AG10803 (cell line): ENCODE measurements at regions not wholly inside any gene's neighbourhood (a gene's known extent, or its start where the extent isn't known, plus 50 kb on each side); places are given as distances from the start of the nearest gene placed in this dataset.
"Not testable (repeated sequence)": the region's sequence is repeated elsewhere in the genome, so short reads cannot be mapped to it uniquely, and the experiment has no call there.

Experiments used
- DNase-seq: peaks from one replicate; pipeline ENCODE4 v3.0.0; 2010; ENCODE audit warnings: low read depth
- H3K4me3 ChIP-seq: 2 replicates; pipeline ENCODE4 v1.5.1; 2011; ENCODE audit warnings: mild to moderate bottlenecking, low read length, control low read depth
- TF ChIP-seq, protein P1 (sequence below): conservative IDR thresholded peaks from 2 replicates; pipeline ENCODE4 v1.5.1; 2011; ENCODE audit warnings: mild to moderate bottlenecking, low read length, control low read depth, inconsistent platforms

DNA sequence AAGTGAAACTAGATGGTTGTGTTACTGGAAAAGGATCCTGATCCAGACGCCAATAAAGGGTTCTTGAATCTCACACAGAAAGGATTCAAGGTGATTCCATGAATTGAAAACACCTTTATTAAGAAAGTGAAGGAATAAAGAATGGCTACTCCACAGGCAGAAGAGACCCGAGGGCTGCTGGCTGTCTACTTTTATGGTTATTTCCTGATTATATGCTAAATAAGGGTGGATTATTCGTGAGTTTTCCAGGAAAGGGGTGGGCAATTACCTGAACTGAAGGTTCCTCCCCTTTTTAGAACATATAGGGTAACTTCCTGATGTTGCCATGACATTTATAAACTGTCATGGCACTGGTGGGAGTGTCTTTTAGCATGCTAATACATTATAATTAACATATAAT lies 50.9 kb upstream of the WARS2 start:
- H3K4me3 ChIP-seq: no peak overlapping the region
- no peak for DNase-seq
- TF ChIP-seq, protein P1, sequence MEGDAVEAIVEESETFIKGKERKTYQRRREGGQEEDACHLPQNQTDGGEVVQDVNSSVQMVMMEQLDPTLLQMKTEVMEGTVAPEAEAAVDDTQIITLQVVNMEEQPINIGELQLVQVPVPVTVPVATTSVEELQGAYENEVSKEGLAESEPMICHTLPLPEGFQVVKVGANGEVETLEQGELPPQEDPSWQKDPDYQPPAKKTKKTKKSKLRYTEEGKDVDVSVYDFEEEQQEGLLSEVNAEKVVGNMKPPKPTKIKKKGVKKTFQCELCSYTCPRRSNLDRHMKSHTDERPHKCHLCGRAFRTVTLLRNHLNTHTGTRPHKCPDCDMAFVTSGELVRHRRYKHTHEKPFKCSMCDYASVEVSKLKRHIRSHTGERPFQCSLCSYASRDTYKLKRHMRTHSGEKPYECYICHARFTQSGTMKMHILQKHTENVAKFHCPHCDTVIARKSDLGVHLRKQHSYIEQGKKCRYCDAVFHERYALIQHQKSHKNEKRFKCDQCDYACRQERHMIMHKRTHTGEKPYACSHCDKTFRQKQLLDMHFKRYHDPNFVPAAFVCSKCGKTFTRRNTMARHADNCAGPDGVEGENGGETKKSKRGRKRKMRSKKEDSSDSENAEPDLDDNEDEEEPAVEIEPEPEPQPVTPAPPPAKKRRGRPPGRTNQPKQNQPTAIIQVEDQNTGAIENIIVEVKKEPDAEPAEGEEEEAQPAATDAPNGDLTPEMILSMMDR: no peak

DNA sequence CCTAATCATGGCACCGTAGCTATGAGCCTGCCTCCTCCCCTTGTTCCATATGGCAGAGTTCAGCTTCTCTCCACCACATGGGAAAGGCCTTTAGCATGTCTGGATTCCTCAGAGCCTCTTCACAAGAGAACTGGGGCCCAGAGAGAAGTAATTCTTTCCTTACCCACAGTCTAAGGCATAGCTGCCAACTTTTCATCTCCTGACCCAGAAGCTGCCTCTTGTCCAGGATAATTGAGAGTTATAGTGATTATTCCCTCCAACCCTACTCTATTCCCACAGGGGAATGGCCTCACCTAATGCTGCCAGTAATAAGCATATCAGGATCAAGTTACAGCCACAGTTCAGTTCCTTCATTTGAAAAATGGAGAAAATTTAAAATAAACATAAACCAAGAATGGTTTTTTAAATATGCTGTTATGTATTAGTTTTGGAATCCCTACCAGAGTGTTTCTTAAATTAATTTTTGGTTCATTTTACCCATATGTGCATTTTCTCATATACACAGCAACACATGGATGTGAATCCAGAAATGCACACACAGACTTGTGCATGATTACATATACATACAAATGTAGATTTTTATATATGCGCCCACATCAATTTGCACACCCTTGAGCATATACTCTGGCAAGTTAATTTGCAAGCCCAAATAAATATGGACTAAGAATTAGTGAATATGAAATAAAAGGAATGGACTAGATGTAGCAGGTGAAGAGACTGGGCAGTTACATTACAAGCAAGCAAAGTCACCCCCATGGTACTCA lies 63.9 kb upstream of the WARS2 start:
- peak; percentile 57 for DNase-seq
- TF ChIP-seq, protein P1: no peak

DNA sequence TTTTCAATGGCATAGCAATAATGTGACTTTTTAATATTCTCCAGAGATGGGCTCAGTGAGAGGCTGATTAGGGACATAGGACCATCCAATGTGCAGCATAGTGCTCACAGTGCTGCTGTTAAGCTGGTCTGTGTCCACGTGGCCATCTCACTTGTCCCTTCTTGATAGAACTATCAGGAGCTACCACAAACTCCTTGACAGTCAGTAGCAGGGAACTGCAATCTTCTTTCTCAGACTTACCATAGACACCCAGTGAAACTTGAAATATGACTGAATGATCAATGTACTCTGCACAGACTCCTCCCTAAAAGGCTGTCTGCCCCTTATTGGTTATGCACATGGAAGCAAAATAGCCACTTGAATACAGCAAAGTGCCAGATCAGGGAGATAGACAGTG lies 64.5 kb upstream of the WARS2 start:
- no peak for DNase-seq
- H3K4me3 ChIP-seq: no peak overlapping the region
- TF ChIP-seq, protein P1: no peak

More for the DNA sequence above, 63.9 kb upstream of the WARS2 start:
- H3K4me3 ChIP-seq: no peak overlapping the region

DNA sequence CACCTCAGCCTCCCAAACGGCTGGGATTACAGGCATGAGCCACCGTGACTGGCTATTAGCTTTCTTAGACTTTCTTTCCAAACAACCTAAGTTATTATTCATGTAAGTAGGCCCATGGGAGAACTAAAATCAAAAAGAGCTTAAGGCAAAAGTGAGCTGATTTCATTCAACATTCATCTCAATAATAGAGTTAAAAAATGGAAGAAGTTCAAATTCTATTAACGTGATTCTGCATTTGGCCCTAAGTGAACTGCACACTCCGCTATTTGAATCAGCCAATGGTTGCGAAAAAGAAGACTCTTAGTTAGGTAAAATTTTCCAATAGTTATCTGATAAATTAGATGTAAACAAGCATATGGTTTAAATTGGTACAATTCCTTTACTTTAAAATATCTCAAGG lies 68.6 kb upstream of the WARS2 start:
- TF ChIP-seq, protein P1: no peak
- no peak for DNase-seq
- no peak overlapping the region for H3K4me3 ChIP-seq

DNA sequence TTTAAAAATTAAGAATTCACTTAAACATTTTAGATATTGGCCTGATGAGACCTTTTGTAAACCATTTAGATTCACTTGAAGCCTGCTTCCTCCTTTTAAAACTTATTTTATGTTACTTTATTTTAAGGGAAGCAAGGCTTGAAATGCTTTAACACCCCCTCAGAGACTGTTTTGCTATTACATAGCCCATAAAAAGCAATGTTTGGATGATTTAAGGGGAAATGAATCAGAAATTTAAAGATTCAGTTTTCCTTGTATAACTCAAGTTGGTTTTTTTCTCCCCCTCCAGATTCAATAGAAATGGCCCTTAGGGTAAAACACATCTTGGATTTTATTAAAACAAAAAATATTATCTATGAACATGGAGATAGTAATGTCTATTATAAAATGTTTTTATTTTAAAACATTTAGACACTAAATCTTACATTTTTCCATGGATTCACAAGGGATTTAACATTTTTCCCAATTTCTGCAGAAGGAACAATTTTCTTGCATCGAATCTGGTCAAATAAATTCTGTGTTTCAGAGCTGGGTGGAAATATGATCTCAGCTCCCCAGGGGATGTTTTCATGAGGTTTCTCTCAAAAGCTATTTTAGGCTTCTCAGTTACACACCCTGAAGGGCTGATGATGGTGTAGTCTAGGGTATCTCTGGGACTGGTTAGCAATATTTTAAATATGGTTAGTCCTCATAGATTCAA lies 69.3 kb upstream of the WARS2 start:
- TF ChIP-seq, protein P1: no peak
- DNase-seq: peak; percentile 3
- no peak overlapping the region for H3K4me3 ChIP-seq

DNA sequence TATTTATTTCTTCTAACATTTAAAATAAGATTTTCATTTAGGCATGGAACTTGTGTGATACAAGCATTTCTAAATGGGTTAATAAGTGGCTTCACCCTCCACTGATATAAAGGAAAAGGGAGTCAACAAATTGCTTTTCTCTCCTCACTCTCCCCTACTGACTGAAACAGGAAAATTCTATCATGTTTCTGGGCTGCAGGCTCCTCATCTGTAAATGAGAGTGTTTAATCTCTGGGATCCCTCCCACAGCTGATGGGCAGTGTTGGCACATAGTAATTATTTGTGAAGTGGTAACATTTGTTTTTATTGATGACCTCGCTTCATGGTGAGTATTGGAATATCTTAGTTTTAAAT lies 69.8 kb upstream of the WARS2 start:
- TF ChIP-seq, protein P1: no peak
- H3K4me3 ChIP-seq: no peak overlapping the region

DNA sequence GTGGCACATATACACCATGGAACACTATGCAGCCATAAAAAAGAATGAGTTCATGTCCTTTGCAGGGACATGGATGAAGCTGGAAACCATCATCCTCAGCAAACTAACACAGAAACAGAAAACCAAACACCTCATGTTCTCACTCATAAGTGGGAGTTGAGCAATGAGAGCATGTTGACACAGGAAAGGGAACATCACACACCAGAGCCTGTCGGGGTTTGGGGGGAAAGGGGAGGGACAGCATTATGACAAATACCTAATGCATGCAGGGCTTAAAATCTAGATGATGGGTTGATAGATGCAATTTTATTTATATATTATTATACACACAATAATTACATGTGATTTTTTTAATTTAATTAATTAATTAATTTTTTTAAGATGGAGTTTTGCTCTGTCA lies 72.8 kb upstream of the WARS2 start:
- DNase-seq, H3K4me3 ChIP-seq: not testable (repeated sequence)

More for the DNA sequence above, 69.8 kb upstream of the WARS2 start:
- DNase-seq: no peak

DNA sequence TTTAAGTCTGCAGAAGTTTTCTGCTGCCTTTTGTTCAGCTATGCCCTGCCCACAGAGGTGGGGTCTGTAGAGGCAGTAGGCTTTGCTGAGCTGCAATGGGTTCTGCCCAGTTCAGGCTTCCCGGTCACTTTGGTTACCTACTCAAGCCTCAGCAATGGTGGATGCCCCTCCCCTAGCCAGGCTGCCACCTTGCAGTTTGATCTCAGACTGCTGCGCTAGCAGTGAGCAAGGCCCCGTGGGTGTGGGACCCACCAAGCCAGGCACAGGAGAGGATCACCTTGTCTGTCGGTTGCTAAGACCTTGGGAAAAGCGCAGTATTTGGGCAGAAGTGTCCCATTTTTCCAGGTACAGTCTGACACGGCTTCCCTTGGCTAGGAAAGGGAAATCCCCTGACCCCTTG lies 74.5 kb upstream of the WARS2 start:
- not testable (repeated sequence) for H3K4me3 ChIP-seq, DNase-seq
